GM12878 (cell line): ENCODE measurements at regions not wholly inside any gene's neighbourhood (a gene's known extent, or its start where the extent isn't known, plus 50 kb on each side); places are given as distances from the start of the nearest gene placed in this dataset.

Experiments used
- CEBPB ChIP-seq, 2 experiments: fragments of 150-350 bp in 1 of 2; IDR thresholded peaks; 2 replicates each; pipeline ENCODE4 v1.6.1; 2012 to 2014; ENCODE audit warnings: low read depth in 2 of 2, low read length in 2 of 2, borderline replicate concordance in 1 of 2, inconsistent platforms in 1 of 2
- EGR1 ChIP-seq, 2 experiments: IDR thresholded peaks; 1 replicate in 1 of 2; 2 replicates in 1 of 2; pipeline ENCODE4 v1.6.1; 2011 to 2012; ENCODE audit warnings: low read depth in 2 of 2, low read length in 2 of 2, borderline replicate concordance in 1 of 2, mild to moderate bottlenecking in 1 of 2, moderate library complexity in 1 of 2
- NKRF ChIP-seq: fragments of 450-650 bp; conservative IDR thresholded peaks from 2 replicates; pipeline ENCODE4 v1.6.1; 2017; ENCODE audit warnings: mild to moderate bottlenecking, moderate library complexity
- POLR2A ChIP-seq: IDR thresholded peaks from 2 replicates; pipeline ENCODE4 v1.6.1; 2011; ENCODE audit warnings: low read depth, mild to moderate bottlenecking, low read length
- POLR2AphosphoS2 ChIP-seq: IDR thresholded peaks from 2 replicates; pipeline ENCODE4 v1.6.1; 2011; ENCODE audit warnings: low read depth, mild to moderate bottlenecking, low read length, improper control_type of control experiment, moderate library complexity
- POU2F2 ChIP-seq: IDR thresholded peaks from 3 replicates; pipeline ENCODE4 v1.6.1; 2011; ENCODE audit warnings: low read depth, mild to moderate bottlenecking, low read length, borderline replicate concordance
- USF2 ChIP-seq: IDR thresholded peaks from 2 replicates; pipeline ENCODE4 v1.6.1; 2011; ENCODE audit warnings: low read depth, low read length, improper control_type of control experiment, borderline replicate concordance
- ZNF24 ChIP-seq: fragments of 450-650 bp; IDR thresholded peaks from 2 replicates; pipeline ENCODE4 v1.6.1; 2017; ENCODE audit warnings: antibody characterized with exemption, mild to moderate bottlenecking
- TF ChIP-seq, protein P1 (sequence below): fragments of 450-650 bp; IDR thresholded peaks from 2 replicates; pipeline ENCODE4 v1.6.1; 2017; ENCODE audit warnings: mild to moderate bottlenecking, moderate library complexity
- TF ChIP-seq, protein P2 (sequence below), 3 experiments: IDR thresholded peaks in 2 of 3; conservative IDR thresholded peaks in 1 of 3; 2 replicates each; pipeline ENCODE4 v1.5.1; 2011; ENCODE audit warnings: low read depth in 3 of 3, low read length in 3 of 3, mild to moderate bottlenecking in 3 of 3, control low read depth in 2 of 3, moderate library complexity in 2 of 3, inconsistent platforms in 1 of 3, mixed read lengths in 1 of 3; ENCODE audit not compliant: control insufficient read depth in 2 of 3, insufficient read depth in 1 of 3; ENCODE audit errors: extremely low read depth in 1 of 3
- TF ChIP-seq, protein P3 (sequence below): IDR thresholded peaks from 2 replicates; pipeline ENCODE4 v1.6.1; 2012; ENCODE audit warnings: mild to moderate bottlenecking, low read depth, low read length

DNA sequence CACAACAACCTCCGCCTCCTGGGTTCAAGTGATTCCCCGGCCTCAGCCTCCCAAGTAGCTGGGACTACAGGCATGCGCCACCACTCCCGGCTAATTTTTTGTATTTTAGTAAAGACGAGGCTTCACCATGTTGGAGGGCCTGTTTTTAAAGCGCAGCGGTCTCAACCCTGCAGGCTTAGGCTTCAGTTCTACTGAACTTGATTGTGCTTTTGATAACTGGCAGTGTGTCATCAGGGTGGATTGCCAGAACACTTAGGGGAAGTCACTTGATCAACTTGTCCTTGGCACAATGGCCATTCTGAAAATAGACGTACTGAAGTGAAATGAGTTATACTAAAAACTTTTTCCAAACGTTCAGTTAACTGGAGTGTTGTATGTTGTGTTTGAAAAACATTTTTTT, 472.2 kb downstream of the KLF5 start:
- TF ChIP-seq CEBPB (IDR thresholded peaks at IDR 0.05; ENCODE audit: borderline replicate concordance in 1 of 2, low read depth in 2 of 2, low read length in 2 of 2) (no peak), POLR2A (no peak), USF2 (no peak), ZNF24 (no peak), EGR1 (IDR thresholded peaks at IDR 0.05; ENCODE audit: borderline replicate concordance in 1 of 2, low read depth in 2 of 2, low read length in 2 of 2) (no peak), POU2F2 (no peak), NKRF (no peak), POLR2AphosphoS2 (no peak)
- TF ChIP-seq, protein P1, sequence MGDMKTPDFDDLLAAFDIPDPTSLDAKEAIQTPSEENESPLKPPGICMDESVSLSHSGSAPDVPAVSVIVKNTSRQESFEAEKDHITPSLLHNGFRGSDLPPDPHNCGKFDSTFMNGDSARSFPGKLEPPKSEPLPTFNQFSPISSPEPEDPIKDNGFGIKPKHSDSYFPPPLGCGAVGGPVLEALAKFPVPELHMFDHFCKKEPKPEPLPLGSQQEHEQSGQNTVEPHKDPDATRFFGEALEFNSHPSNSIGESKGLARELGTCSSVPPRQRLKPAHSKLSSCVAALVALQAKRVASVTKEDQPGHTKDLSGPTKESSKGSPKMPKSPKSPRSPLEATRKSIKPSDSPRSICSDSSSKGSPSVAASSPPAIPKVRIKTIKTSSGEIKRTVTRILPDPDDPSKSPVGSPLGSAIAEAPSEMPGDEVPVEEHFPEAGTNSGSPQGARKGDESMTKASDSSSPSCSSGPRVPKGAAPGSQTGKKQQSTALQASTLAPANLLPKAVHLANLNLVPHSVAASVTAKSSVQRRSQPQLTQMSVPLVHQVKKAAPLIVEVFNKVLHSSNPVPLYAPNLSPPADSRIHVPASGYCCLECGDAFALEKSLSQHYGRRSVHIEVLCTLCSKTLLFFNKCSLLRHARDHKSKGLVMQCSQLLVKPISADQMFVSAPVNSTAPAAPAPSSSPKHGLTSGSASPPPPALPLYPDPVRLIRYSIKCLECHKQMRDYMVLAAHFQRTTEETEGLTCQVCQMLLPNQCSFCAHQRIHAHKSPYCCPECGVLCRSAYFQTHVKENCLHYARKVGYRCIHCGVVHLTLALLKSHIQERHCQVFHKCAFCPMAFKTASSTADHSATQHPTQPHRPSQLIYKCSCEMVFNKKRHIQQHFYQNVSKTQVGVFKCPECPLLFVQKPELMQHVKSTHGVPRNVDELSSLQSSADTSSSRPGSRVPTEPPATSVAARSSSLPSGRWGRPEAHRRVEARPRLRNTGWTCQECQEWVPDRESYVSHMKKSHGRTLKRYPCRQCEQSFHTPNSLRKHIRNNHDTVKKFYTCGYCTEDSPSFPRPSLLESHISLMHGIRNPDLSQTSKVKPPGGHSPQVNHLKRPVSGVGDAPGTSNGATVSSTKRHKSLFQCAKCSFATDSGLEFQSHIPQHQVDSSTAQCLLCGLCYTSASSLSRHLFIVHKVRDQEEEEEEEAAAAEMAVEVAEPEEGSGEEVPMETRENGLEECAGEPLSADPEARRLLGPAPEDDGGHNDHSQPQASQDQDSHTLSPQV: no peak
- TF ChIP-seq, protein P2, sequence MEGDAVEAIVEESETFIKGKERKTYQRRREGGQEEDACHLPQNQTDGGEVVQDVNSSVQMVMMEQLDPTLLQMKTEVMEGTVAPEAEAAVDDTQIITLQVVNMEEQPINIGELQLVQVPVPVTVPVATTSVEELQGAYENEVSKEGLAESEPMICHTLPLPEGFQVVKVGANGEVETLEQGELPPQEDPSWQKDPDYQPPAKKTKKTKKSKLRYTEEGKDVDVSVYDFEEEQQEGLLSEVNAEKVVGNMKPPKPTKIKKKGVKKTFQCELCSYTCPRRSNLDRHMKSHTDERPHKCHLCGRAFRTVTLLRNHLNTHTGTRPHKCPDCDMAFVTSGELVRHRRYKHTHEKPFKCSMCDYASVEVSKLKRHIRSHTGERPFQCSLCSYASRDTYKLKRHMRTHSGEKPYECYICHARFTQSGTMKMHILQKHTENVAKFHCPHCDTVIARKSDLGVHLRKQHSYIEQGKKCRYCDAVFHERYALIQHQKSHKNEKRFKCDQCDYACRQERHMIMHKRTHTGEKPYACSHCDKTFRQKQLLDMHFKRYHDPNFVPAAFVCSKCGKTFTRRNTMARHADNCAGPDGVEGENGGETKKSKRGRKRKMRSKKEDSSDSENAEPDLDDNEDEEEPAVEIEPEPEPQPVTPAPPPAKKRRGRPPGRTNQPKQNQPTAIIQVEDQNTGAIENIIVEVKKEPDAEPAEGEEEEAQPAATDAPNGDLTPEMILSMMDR (IDR thresholded peaks at IDR 0.05 in 2 of 3, conservative IDR thresholded peaks at IDR 0.05 in 1 of 3; ENCODE audit: control insufficient read depth in 2 of 3, extremely low read depth in 1 of 3, insufficient read depth in 1 of 3, low read depth in 3 of 3, low read length in 3 of 3): no peak
- TF ChIP-seq, protein P3, sequence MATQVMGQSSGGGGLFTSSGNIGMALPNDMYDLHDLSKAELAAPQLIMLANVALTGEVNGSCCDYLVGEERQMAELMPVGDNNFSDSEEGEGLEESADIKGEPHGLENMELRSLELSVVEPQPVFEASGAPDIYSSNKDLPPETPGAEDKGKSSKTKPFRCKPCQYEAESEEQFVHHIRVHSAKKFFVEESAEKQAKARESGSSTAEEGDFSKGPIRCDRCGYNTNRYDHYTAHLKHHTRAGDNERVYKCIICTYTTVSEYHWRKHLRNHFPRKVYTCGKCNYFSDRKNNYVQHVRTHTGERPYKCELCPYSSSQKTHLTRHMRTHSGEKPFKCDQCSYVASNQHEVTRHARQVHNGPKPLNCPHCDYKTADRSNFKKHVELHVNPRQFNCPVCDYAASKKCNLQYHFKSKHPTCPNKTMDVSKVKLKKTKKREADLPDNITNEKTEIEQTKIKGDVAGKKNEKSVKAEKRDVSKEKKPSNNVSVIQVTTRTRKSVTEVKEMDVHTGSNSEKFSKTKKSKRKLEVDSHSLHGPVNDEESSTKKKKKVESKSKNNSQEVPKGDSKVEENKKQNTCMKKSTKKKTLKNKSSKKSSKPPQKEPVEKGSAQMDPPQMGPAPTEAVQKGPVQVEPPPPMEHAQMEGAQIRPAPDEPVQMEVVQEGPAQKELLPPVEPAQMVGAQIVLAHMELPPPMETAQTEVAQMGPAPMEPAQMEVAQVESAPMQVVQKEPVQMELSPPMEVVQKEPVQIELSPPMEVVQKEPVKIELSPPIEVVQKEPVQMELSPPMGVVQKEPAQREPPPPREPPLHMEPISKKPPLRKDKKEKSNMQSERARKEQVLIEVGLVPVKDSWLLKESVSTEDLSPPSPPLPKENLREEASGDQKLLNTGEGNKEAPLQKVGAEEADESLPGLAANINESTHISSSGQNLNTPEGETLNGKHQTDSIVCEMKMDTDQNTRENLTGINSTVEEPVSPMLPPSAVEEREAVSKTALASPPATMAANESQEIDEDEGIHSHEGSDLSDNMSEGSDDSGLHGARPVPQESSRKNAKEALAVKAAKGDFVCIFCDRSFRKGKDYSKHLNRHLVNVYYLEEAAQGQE: no peak
